Pancreas (tissue), 10 donors: ENCODE measurements at regions not wholly inside any gene's neighbourhood (a gene's known extent, or its start where the extent isn't known, plus 50 kb on each side); places are given as distances from the start of the nearest gene placed in this dataset.

ENCODE experiments used
- ATAC-seq, 4 donors: fragments of 200-7000 bp; cut with Tn5 transposase; one replicate each; pipeline versions ENCODE4 v1.8.0 to v1.9.1; 2020; ENCODE audit warnings: mild to moderate bottlenecking in 4 of 4, moderate library complexity in 4 of 4
- DNase-seq, 6 donors: peaks; one replicate each; pipeline ENCODE4 v3.0.0-alpha.2; 2020
- FAIRE-seq: peaks from 2 replicates; lab custom pipeline; 2012; peaks lifted over from hg19 to GRCh38; lab: Jason Lieb, UNC
- H3K27ac ChIP-seq, 4 donors: fragments of 200-600 bp; sonication (generic); 1 replicate in 3 of 4; 2 replicates in 1 of 4; pipeline versions ENCODE4 v1.5.0 to v1.8.0; 2020
- H3K27me3 ChIP-seq, 4 donors: fragments of 200-600 bp; one replicate each; pipeline ENCODE4 v1.8.0; 2021
- H3K36me3 ChIP-seq, 3 donors: fragments of 200-600 bp; sonication (generic) in 1 of 3; one replicate each; pipeline versions ENCODE4 v1.5.0 to v1.8.0; 2020 to 2021
- H3K4me1 ChIP-seq, 3 donors: fragments of 200-600 bp; one replicate each; pipeline ENCODE4 v1.8.0; 2021
- H3K4me3 ChIP-seq, 4 donors: fragments of 200-600 bp; sonication (generic) in 2 of 4; one replicate each; pipeline versions ENCODE4 v1.5.0 to v1.8.0; 2020 to 2021
- H3K9me3 ChIP-seq, 4 donors: fragments of 200-600 bp; one replicate each; pipeline ENCODE4 v1.8.0; 2021
- CTCF ChIP-seq, 4 donors: fragments of 200-600 bp; sonication (generic) in 3 of 4; IDR thresholded peaks; one replicate each; pipeline versions ENCODE4 v1.5.0 to v1.8.0; 2021; ENCODE audit warnings: antibody characterized with exemption in 4 of 4
- WGBS, 2 donors: extraction: QIAGEN DNeasy Blood & Tissue Kit; methylation state at CpG; one replicate each; pipeline ENCODE4 v1.1.7; 2013; 5-methylcytosine and 5-hydroxymethylcytosine counted together
- intact Hi-C, 3 donors: fragments of 100-400 bp; cut with DNase I; formaldehyde crosslinking; loops; one replicate each; pipeline versions ENCODE4 v1.11.1 to v1.14.2; 2022
- donor health status: healthy with polysubstance abuse.
- donor health status: DM: no; HTN: no; CAD: no; lungs with moderate emphysema.
- donor health status: DM: no; HTN: no; CAD: no.
- donor health status: control.
- donor health status: control.
- donor health status: Bipolar disorder and iron deficiency.
- donor health status: DM: yes; HTN: yes; CAD: no.
- donor health status: DM: no; HTN: no; CAD: no.
- donor health status: DM: no; HTN: no; CAD: no.
- donor health status: DM: yes; HTN: yes; CAD: no.

- no peak for DNase-seq
- WGBS, 2 donors = 63 to 66% methylated on average over 5 of the region's 5 CpGs
- FAIRE-seq = no peak
Measured at GRCh38 chr2:59005836-59006615, 764.9 kb upstream of the FANCL start.

GRCh38 chr2:59004621-59005020, 763.5 kb upstream of the FANCL start:
- TF ChIP-seq CTCF (IDR thresholded peaks at IDR 0.05) = no peak
- H3K4me3 ChIP-seq = no peak overlapping the region
- no peaks in the 10 kb centered on the region for H3K27me3 ChIP-seq
- no peak for FAIRE-seq
- ATAC-seq = no peak
- no peak overlapping the region for H3K27ac ChIP-seq
- no peaks in the 10 kb centered on the region for H3K4me1 ChIP-seq
- no peaks in the 10 kb centered on the region for H3K9me3 ChIP-seq
- no peaks in the 10 kb centered on the region for H3K36me3 ChIP-seq
- DNase-seq = no peak
- intact Hi-C loops = no loop called here

More at GRCh38 chr2:59005836-59006615, 764.9 kb upstream of the FANCL start:
- Histone ChIP-seq H3K9me3 (no peaks in the 10 kb centered on the region), H3K27me3 (no peaks in the 10 kb centered on the region), H3K27ac (no peak overlapping the region), H3K4me3 (no peak overlapping the region), H3K4me1 (no peaks in the 10 kb centered on the region), H3K36me3 (no peaks in the 10 kb centered on the region)
- TF ChIP-seq CTCF (IDR thresholded peaks at IDR 0.05) = no peak
- no peak for ATAC-seq
- intact Hi-C loops = no loop called here

- no peak for TF ChIP-seq CTCF (IDR thresholded peaks at IDR 0.05)
- H3K9me3 ChIP-seq = no peaks in the 10 kb centered on the region
- no peak for FAIRE-seq
- 52 to 53% methylated on average over 2 of the region's 2 CpGs for WGBS, 2 donors
- H3K27me3 ChIP-seq = no peaks in the 10 kb centered on the region
- no peak for DNase-seq
- intact Hi-C loops = no loop called here
- no peak overlapping the region for H3K4me3 ChIP-seq
- H3K36me3 ChIP-seq = no peaks in the 10 kb centered on the region
- H3K27ac ChIP-seq = no peak overlapping the region
- no peaks in the 10 kb centered on the region for H3K4me1 ChIP-seq
- ATAC-seq = no peak
Measured at GRCh38 chr2:59000796-59001195, 759.7 kb upstream of the FANCL start.

GRCh38 chr2:58992062-58992706, 751.1 kb upstream of the FANCL start:
- ATAC-seq = no peak
- Histone ChIP-seq H3K9me3 (no peaks in the 10 kb centered on the region), H3K36me3 (no peaks in the 10 kb centered on the region), H3K27me3 (no peaks in the 10 kb centered on the region), H3K4me1 (no peaks in the 10 kb centered on the region), H3K27ac (no peak overlapping the region), H3K4me3 (no peak overlapping the region)
- no peak for FAIRE-seq
- intact Hi-C loops = no loop called here
- no peak for DNase-seq
- 31 to 38% methylated on average over 4 of the region's 4 CpGs for WGBS, 2 donors
- no peak for TF ChIP-seq CTCF (IDR thresholded peaks at IDR 0.05)

DNA sequence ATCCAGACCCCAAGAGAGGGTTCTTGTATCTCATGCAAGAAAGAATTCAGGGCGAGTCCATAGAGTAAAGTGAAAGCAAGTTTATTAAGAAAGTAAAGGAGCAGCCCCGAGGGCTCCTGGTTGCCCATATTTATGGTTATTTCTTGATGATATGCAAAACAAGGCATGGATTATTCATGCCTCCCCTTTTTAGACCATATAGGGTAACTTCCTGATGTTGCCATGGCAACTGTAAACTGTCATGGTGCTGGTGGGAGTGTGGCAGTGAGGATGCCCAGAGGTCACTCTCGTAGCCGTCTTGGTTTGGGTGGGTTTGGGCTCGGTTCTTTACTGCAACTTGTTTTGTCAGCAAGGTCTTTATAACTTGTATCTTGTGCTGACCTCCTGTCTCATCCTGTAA, 750.2 kb upstream of the FANCL start:
- WGBS, 2 donors = 52 to 56% methylated on average over 5 of the region's 5 CpGs
- Histone ChIP-seq H3K4me1 (no peaks in the 10 kb centered on the region), H3K27me3 (no peaks in the 10 kb centered on the region), H3K36me3 (no peaks in the 10 kb centered on the region), H3K27ac (no peak overlapping the region), H3K4me3 (no peak overlapping the region), H3K9me3 (no peaks in the 10 kb centered on the region)
- no peak for ATAC-seq
- TF ChIP-seq CTCF (IDR thresholded peaks at IDR 0.05) = no peak
- DNase-seq = no peak
- intact Hi-C loops = no loop called here
- no peak for FAIRE-seq
